B cell (primary cell): ENCODE measurements at regions not wholly inside any gene's neighbourhood (a gene's known extent, or its start where the extent isn't known, plus 50 kb on each side); places are given as distances from the start of the nearest gene placed in this dataset.

Source experiments
- EZH2 ChIP-seq: IDR thresholded peaks from 2 replicates; pipeline ENCODE4 v1.6.1; 2012; ENCODE audit warnings: borderline replicate concordance, low read depth, mild to moderate bottlenecking, moderate library complexity, low read length; ENCODE audit not compliant: insufficient read depth, poor library complexity, severe bottlenecking
- TF ChIP-seq, protein P1 (sequence below): fragments of 200-600 bp; IDR thresholded peaks from one replicate; pipeline ENCODE4 v1.8.0; 2022; ENCODE audit warnings: antibody characterized with exemption, mild to moderate bottlenecking

DNA sequence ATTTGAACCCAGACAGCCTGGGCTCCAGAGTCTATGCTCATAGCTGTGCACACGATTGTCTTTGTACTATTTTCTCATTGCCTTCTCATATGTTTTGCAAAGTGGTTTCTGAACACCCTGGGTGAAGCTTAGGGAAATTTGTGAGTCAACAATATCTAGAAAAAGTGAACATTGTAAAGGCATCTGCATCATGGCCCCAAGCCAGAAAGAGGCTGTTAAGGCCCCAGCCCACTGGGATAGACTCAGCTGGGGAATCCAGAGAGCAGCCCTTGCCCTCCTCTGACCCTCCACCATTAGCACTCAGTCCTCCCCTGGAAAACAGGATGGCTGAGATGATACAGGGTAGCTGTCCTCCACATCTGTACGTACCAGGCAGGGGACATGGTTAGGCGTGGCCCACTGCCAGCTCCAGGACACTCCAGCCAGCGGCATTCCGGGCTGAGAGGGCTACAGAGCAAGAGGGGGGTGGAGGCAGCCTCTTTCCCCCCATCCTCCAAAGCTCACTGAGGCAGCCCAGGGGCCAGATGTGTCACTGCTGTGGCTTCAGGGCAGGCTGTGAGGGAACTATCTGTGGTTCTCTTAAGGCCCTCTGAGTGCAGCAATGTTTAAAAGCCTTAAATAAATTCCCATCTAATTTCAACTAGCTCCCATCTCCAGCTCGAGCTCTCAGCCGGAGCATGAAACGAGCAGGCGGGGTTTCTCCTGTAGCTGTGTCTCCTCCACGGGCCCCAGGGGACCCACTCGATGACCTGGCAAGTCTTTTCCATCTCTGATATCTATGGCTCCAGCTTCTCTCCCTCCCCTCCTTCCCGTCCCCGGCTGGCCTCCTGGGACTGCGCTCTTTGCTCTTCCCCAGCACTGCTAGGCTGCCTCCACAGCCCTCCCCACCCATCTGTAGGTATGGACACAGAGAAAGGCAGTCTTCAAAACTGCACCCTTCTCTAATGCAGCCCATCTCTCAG lies 209.4 kb upstream of the LRFN2 start:
- TF ChIP-seq, protein P1, sequence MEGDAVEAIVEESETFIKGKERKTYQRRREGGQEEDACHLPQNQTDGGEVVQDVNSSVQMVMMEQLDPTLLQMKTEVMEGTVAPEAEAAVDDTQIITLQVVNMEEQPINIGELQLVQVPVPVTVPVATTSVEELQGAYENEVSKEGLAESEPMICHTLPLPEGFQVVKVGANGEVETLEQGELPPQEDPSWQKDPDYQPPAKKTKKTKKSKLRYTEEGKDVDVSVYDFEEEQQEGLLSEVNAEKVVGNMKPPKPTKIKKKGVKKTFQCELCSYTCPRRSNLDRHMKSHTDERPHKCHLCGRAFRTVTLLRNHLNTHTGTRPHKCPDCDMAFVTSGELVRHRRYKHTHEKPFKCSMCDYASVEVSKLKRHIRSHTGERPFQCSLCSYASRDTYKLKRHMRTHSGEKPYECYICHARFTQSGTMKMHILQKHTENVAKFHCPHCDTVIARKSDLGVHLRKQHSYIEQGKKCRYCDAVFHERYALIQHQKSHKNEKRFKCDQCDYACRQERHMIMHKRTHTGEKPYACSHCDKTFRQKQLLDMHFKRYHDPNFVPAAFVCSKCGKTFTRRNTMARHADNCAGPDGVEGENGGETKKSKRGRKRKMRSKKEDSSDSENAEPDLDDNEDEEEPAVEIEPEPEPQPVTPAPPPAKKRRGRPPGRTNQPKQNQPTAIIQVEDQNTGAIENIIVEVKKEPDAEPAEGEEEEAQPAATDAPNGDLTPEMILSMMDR = no peak
- no peak for TF ChIP-seq EZH2
